ENCODE measurements at regions not wholly inside any gene's neighbourhood (a gene's known extent, or its start where the extent isn't known, plus 50 kb on each side); places are given as distances from the start of the nearest gene placed in this dataset.

GRCh38 chr18:73244401-73244800 is 376.6 kb upstream of the NETO1 start:
- peaks cover 9% of the 10 kb centered on the region for H3K36me3 Mint-ChIP-seq (ENCODE audit: low read depth)
- no peak for DNase-seq
- H3K36me3 ChIP-seq (ENCODE audit: control insufficient read depth, insufficient read depth, low read length) = no peaks in the 10 kb centered on the region
- no peaks in the 10 kb centered on the region for H3K27me3 Mint-ChIP-seq (ENCODE audit: insufficient read depth)
- WGBS, 2 experiments (ENCODE audit: insufficient coverage in 1 of 2, insufficient read length in 1 of 2) = 100% methylated on average over 1 of the region's 1 CpG; no CpG with 5 or more reads in 1 of the 2 experiments
- H3K4me1 ChIP-seq (ENCODE audit: control insufficient read depth, insufficient read depth, low read length) = peaks cover 12% of the 10 kb centered on the region
- H3K4me3 Mint-ChIP-seq = no peak overlapping the region
- TF ChIP-seq CTCF (conservative IDR thresholded peaks at IDR 0.05) = no peak
- H3K27me3 ChIP-seq (ENCODE audit: control insufficient read depth, insufficient read depth, low read length, poor library complexity, severe bottlenecking) = no peaks in the 10 kb centered on the region
- peaks cover 40% of the 10 kb centered on the region for H3K9me3 Mint-ChIP-seq
- peaks cover 25% of the 10 kb centered on the region for H3K9me3 ChIP-seq (ENCODE audit: control insufficient read depth, low read length)
- no peak overlapping the region for H3K27ac ChIP-seq (ENCODE audit: low read depth, low read length)
- H3K27ac Mint-ChIP-seq = no peak overlapping the region
- peaks cover 16% of the 10 kb centered on the region for H3K4me1 Mint-ChIP-seq
- peak overlapping the region; percentile 63 for H3K4me3 ChIP-seq (ENCODE audit: low read length)
- no peak overlapping the region for H3K9ac ChIP-seq (ENCODE audit: extremely low read depth, low read length, poor library complexity, severe bottlenecking)

DNA sequence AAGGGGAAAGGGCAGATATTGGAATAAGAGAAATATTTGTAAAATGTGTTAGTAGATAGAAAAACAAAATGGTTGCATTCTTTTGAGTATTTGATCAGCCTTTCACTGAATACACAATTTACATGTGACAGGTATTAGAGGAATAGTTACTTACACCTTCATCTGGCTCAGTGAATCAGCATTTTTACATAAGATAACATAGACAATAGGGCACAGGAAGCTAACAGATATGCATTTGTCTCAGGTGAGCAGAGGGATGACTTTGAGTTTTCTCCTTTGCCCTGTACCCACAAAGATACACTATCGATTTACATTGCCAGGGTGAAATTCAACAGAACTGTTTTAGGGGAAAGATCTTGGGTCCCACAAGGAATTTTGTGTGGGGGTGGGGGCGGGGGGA is 373.1 kb upstream of the NETO1 start:
- no peaks in the 10 kb centered on the region for H3K27me3 ChIP-seq (ENCODE audit: control insufficient read depth, insufficient read depth, low read length, poor library complexity, severe bottlenecking)
- no peak overlapping the region for H3K27ac ChIP-seq (ENCODE audit: low read depth, low read length)
- no peak for DNase-seq
- Mint-ChIP-seq H3K27ac (peak overlapping the region; percentile 58), H3K9me3 (peaks cover 40% of the 10 kb centered on the region), H3K27me3 (ENCODE audit: insufficient read depth) (no peaks in the 10 kb centered on the region), H3K4me3 (no peak overlapping the region), H3K36me3 (ENCODE audit: low read depth) (peaks cover 9% of the 10 kb centered on the region), H3K4me1 (peaks cover 12% of the 10 kb centered on the region)
- WGBS, 2 experiments (ENCODE audit: insufficient coverage in 1 of 2, insufficient read length in 1 of 2) = 57% methylated on average over 2 of the region's 2 CpGs; no CpG with 5 or more reads in 1 of the 2 experiments
- H3K4me3 ChIP-seq (ENCODE audit: low read length) = peak overlapping the region; percentile 59
- peaks cover 25% of the 10 kb centered on the region for H3K9me3 ChIP-seq (ENCODE audit: control insufficient read depth, low read length)
- H3K9ac ChIP-seq (ENCODE audit: extremely low read depth, low read length, poor library complexity, severe bottlenecking) = no peak overlapping the region
- no peak for TF ChIP-seq CTCF (conservative IDR thresholded peaks at IDR 0.05)
- H3K36me3 ChIP-seq (ENCODE audit: control insufficient read depth, insufficient read depth, low read length) = no peaks in the 10 kb centered on the region
- peaks cover 10% of the 10 kb centered on the region for H3K4me1 ChIP-seq (ENCODE audit: control insufficient read depth, insufficient read depth, low read length)

DNA sequence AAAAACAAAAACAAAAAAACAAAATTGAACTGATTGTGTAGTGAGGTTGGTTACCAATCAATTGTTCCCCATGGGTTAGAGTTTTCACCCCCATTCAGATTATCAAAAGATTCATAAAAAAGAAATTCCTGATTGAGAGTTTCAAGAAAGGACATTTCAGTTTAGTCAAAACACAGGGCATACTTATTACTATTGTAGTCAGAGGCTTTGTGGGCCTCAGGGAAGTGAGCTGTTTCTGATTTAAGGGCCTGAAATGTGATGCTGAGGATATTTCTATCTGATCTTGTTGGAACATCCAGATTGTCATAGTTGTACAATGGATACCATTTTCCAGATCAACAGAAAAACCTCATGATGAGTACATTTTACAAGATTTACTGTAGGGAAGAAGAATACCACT is 368.1 kb upstream of the NETO1 start:
- peaks cover 3% of the 10 kb centered on the region for H3K4me1 Mint-ChIP-seq
- peaks cover 4% of the 10 kb centered on the region for H3K9me3 Mint-ChIP-seq
- no peak for TF ChIP-seq CTCF (conservative IDR thresholded peaks at IDR 0.05)
- no peak overlapping the region for H3K27ac ChIP-seq (ENCODE audit: low read depth, low read length)
- no peaks in the 10 kb centered on the region for H3K36me3 ChIP-seq (ENCODE audit: control insufficient read depth, insufficient read depth, low read length)
- no peak overlapping the region for H3K27ac Mint-ChIP-seq
- H3K27me3 Mint-ChIP-seq (ENCODE audit: insufficient read depth) = no peaks in the 10 kb centered on the region
- H3K4me1 ChIP-seq (ENCODE audit: control insufficient read depth, insufficient read depth, low read length) = no peaks in the 10 kb centered on the region
- no peaks in the 10 kb centered on the region for H3K36me3 Mint-ChIP-seq (ENCODE audit: low read depth)
- H3K9ac ChIP-seq (ENCODE audit: extremely low read depth, low read length, poor library complexity, severe bottlenecking) = no peak overlapping the region
- no peaks in the 10 kb centered on the region for H3K27me3 ChIP-seq (ENCODE audit: control insufficient read depth, insufficient read depth, low read length, poor library complexity, severe bottlenecking)
- DNase-seq = no peak
- H3K4me3 Mint-ChIP-seq = no peak overlapping the region
- no peaks in the 10 kb centered on the region for H3K9me3 ChIP-seq (ENCODE audit: control insufficient read depth, low read length)
- no peak overlapping the region for H3K4me3 ChIP-seq (ENCODE audit: low read length)
